ENCODE measurements at regions not wholly inside any gene's neighbourhood (a gene's known extent, or its start where the extent isn't known, plus 50 kb on each side); places are given as distances from the start of the nearest gene placed in this dataset.

DNA sequence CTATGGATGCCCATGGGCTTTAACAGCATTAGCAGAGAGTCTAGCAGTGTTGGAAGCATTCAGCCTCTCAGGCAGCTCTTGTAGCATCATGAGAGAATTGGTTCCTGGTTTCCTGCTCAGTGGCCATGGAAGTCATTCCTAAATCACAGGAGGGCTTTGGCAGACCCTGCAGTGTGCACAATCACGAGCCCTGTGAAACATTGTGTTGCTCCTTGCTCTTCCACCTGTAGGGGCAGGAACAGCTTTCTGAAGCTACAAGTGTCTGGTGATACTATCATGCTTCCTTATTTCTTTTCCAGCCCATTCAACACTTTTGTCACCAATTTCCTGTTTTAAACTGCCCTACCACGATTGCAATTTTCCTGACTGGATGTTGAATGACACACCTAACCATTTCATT, 402.2 kb upstream of the USP15 start:
- TF ChIP-seq, protein P1, sequence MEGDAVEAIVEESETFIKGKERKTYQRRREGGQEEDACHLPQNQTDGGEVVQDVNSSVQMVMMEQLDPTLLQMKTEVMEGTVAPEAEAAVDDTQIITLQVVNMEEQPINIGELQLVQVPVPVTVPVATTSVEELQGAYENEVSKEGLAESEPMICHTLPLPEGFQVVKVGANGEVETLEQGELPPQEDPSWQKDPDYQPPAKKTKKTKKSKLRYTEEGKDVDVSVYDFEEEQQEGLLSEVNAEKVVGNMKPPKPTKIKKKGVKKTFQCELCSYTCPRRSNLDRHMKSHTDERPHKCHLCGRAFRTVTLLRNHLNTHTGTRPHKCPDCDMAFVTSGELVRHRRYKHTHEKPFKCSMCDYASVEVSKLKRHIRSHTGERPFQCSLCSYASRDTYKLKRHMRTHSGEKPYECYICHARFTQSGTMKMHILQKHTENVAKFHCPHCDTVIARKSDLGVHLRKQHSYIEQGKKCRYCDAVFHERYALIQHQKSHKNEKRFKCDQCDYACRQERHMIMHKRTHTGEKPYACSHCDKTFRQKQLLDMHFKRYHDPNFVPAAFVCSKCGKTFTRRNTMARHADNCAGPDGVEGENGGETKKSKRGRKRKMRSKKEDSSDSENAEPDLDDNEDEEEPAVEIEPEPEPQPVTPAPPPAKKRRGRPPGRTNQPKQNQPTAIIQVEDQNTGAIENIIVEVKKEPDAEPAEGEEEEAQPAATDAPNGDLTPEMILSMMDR (conservative IDR thresholded peaks at IDR 0.05; ENCODE audit: low read depth, low read length): no peak
- no peak for DNase-seq (ENCODE audit: low read depth)
- no peak overlapping the region for H3K4me3 ChIP-seq (ENCODE audit: low read depth, low read length)

DNA sequence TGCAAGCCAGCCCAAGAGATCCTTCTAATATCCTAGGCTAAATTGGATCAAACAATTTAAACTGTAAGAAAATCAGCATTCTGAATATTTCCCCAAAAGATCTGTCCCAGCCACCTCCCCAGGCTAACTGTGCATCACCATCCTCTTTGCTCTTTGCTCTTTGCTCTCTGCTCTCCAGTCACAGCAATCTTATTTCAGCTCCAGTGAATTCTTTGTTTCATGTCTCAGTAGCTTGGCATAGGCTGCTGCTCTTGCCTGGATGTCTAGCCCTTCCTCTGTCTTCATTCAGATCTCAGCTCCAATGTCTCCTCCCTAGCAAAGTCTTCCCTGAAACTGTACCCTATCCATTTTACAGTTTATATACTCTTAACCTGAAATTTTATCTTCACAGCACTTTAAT, 399.8 kb upstream of the USP15 start:
- TF ChIP-seq, protein P1 (conservative IDR thresholded peaks at IDR 0.05; ENCODE audit: low read depth, low read length): no peak
- DNase-seq (ENCODE audit: low read depth): peak; percentile 29
- H3K4me3 ChIP-seq (ENCODE audit: low read depth, low read length): no peak overlapping the region

DNA sequence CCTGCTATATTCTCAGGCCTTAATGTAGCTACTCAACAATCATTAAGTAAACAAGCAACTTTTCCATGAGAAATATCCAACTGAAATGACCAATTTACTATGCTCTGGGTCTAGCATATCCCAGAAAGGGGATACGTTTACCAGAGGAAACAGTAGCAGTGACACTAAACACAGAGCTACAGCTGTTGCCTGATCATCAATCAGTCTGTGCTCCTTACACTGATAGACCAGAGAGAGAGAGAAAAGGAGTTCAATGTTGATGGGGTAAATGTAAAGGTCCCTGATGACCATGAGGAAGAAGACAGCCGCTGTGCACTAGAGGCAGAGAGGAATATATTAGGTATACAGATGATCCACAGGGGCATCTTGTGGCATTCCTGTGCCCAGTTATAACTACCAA, 397.2 kb upstream of the USP15 start:
- DNase-seq (ENCODE audit: low read depth): no peak
- TF ChIP-seq, protein P1 (conservative IDR thresholded peaks at IDR 0.05; ENCODE audit: low read depth, low read length): no peak
- no peak overlapping the region for H3K4me3 ChIP-seq (ENCODE audit: low read depth, low read length)

DNA sequence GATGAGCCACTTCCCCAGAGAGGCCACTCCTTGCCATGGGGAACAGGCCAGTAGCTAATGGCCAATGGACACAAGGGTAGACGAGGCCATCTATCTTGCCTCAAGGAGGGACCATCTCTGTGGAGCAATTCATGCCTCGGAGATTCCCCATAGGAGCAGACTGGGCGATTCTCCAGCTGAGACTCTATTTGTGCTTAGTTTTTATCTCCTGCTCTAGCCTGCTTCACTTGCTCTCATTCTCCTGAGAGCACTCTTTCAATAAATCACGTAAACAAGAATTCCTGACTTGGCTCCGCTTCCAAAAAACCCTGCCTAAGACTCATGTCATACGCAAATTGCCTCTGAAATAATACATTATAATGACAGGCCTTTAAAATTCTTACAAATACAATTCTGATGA, 396.4 kb upstream of the USP15 start:
- no peak overlapping the region for H3K4me3 ChIP-seq (ENCODE audit: low read depth, low read length)
- DNase-seq (ENCODE audit: low read depth): no peak
- TF ChIP-seq, protein P1 (conservative IDR thresholded peaks at IDR 0.05; ENCODE audit: low read depth, low read length): no peak

DNA sequence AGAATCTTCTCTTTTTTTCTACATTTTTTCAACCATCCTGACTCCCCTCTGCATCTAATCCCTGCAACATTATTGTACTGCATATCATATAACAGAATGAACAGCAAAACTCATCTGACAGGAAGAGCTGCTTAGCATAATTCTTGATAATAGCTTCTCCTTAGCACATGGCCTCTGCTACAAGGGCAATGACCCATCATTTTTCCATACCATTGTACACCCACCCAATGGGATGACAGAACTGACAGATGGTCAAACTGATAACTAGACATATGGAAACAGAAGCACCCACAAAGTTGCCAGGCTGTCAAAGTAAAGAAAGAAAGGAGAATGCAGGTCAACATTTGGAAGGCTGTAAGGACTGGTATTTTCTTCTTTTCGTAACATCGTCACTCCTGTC, 390.4 kb upstream of the USP15 start:
- H3K4me3 ChIP-seq (ENCODE audit: low read depth, low read length): no peak overlapping the region
- TF ChIP-seq, protein P1 (conservative IDR thresholded peaks at IDR 0.05; ENCODE audit: low read depth, low read length): no peak
- DNase-seq (ENCODE audit: low read depth): no peak

DNA sequence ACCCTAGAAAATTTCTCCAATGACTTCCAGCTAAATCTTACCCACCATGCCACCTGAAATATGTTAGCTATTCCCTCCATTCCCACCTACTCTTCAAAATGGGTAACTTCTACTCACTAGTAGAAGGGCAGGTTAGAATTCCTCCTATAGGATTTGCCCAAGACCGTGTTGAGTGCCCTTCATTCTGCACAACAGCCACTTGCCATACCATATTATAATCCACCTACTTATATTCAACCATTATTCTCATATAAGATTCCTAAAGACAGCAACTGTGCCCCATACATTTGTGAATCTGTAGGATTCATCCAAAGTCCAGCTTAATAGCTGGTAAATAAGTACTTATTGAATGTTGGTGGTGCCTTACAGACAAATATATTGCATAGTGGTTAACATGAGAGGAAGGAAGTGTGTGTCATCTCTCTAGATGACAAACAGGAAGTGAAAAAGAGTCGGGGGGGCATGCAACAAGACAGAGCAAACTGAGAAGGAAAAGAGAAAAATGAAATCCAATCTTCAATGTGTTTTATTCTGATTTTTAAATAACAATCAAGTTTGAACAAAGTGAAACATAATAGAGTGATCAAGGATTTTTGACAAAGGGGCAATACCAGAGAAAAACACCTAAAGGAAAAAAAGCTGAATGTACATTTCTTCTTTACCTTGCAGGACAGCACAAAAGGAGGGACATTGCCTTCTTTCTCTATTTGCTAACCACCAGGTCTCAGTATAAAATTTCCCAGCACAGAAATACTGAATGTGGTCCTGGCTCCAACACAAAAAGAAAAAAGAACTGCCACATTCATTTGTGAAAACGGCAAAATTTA, 389.3 kb upstream of the USP15 start:
- no peak for DNase-seq (ENCODE audit: low read depth)
- TF ChIP-seq, protein P1 (conservative IDR thresholded peaks at IDR 0.05; ENCODE audit: low read depth, low read length): no peak
- no peak overlapping the region for H3K4me3 ChIP-seq (ENCODE audit: low read depth, low read length)

DNA sequence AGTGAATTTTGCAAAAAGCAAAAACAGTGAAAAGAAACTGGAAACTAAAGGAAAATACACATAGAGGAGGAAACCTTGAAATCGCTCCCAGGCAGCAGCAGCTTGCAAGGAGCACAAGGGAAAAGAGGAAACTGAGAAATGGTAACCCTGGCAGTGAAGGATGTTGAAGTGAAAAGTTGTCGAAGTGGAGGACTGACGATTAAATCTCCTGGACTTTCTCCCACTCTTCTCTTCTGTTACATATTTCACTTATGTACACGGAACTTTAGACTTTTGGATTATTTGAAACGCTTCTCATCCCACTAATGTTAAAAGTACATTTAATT, 388.8 kb upstream of the USP15 start:
- no peak for DNase-seq (ENCODE audit: low read depth)
- no peak overlapping the region for H3K4me3 ChIP-seq (ENCODE audit: low read depth, low read length)
- TF ChIP-seq, protein P1 (conservative IDR thresholded peaks at IDR 0.05; ENCODE audit: low read depth, low read length): no peak

Data from epithelial cell of proximal tubule (primary cell).